Putamen (tissue), 1 donor: ENCODE measurements at regions not wholly inside any gene's neighbourhood (a gene's known extent, or its start where the extent isn't known, plus 50 kb on each side); places are given as distances from the start of the nearest gene placed in this dataset.

Experiments
- DNase-seq: peaks from one replicate; pipeline ENCODE4 v3.0.0-alpha.2; 2016; ENCODE audit warnings: low spot score

DNA sequence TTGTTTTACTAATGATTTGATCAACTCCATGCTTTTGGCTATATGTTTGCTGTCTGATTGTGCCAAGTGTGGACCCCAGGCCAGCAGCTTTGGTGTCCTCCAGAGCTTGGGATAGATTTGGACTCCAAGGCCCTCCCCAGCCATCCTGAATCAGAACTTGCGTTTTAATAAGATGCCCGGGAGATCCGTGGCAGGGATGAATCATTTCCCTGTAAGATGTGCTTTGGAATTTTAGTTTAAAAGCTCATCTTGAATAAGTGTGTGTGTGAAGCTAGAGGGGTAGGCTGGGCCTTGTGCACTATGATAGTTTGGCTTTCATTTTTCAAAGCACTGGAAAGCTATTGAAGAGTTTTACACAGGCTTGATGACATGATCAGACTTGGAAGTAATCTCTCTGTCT is 66.2 kb upstream of the SDK1 start:
- no peak for DNase-seq

DNA sequence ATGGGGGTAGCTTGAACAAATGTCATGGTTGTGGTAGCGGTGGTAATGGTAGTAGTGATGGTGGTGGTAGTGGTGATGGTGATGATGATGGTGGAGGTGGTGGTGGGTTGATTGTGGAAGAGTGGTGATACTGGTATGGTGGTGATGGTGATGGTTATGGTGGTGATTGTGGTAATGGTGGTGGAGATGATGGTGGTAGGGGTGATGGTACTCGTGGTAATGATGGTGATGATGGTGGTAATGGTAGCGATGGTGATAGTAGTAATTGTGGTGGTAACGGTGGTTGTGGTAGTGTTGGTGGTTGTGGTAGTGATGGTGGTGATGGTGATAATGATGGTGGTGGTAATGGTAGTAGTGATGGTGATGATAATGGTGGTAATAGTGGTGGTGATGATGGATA is 65.7 kb upstream of the SDK1 start:
- no peak for DNase-seq

DNA sequence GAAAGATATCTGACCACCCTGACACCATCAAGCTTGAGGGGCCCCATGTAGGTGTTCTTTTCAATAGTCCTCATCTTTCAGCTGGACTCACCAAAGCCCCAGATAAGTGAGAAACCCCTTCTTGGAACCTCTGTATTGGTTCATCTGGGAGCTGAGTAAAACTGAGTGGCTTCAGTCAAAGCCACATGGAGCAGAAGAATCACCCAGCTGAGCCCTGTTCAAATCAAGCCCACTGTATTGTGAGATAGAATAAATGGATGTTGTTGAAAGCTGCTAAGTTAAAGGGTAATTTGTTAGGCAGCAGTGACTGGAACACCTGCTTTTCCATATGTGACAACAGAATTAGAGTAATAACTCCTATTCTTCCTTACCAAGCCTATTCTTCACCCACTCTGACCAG is 64.8 kb upstream of the SDK1 start:
- DNase-seq: no peak

- no peak for DNase-seq
These were observed 62.4 kb upstream of the SDK1 start for GRCh38 chr7:3238525-3239210.

- DNase-seq: no peak
These were observed 61.8 kb upstream of the SDK1 start for GRCh38 chr7:3239291-3239691.

- no peak for DNase-seq
These were observed 60.1 kb upstream of the SDK1 start for GRCh38 chr7:3240826-3241430.

DNA sequence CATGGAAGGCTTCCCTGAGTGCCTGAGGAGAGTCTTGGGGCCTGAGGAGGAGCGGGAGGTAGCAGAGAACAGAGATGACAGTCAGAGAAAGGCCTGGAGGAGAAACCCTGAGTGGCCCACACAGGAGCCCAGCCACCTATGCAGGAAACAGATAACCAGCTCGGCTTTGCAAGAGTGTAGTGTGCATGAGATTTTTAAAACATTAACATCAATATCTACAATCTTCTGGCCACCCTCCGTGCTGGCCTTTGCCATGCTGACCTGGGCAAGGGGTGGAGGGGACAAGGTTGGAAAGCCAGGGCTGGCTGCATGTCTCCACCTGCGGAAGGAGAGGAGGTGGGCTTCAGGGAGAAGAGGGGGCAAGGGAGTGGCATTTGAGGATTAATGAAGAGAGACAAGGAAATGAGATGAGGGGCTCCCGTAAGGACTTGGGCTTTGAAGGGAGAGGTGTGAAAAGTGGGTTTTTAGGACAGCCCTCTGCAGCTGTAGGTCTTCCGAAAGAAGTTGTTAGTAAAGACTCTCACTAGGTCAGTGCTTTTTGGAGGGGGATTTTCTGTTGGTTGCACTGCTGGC is 59.3 kb upstream of the SDK1 start:
- no peak for DNase-seq

GRCh38 chr7:3242398-3242972 is 58.6 kb upstream of the SDK1 start:
- DNase-seq: no peak

DNA sequence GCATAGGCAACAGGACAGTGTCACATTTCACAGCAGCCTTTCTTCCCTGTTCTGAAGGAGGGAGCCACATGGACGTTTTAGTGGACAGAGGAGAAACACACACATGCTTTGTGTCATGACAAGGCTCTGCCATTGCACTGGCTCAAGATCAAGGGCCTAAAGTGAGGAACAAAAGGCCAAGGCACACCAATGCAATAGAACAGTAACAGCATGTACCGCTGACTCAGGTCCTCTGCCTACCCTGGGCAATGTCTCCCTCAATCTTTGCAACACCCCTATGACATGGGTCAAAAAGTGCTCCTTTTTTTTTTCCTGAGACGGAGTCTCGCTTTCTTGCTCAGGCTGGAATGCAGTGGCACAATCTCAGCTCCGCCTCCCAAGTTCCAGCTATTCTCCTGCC is 57.8 kb upstream of the SDK1 start:
- DNase-seq: no peak

GRCh38 chr7:3243680-3244079 is 57.4 kb upstream of the SDK1 start:
- no peak for DNase-seq

- DNase-seq: no peak
These were observed 56.7 kb upstream of the SDK1 start for GRCh38 chr7:3244241-3244814.

DNA sequence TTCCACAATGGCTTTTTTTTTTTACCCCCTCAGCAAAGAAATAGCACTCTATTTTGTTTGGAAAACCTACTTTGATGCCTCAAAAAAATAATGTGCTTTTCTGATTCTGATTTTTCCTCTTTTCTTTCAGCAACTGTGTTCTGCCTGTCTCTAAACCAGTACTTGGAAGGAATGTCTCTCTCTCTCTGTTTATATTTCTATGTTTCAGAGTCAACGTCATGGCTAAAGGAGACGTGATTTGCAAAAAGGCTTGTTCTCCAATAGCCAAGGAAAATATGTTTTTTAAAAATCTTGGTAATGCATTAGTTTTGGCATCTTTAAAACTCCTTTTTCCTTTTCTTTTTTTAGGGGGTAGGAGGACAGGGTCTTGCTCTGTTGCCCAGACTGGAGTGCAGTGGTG is 56.0 kb upstream of the SDK1 start:
- no peak for DNase-seq

DNA sequence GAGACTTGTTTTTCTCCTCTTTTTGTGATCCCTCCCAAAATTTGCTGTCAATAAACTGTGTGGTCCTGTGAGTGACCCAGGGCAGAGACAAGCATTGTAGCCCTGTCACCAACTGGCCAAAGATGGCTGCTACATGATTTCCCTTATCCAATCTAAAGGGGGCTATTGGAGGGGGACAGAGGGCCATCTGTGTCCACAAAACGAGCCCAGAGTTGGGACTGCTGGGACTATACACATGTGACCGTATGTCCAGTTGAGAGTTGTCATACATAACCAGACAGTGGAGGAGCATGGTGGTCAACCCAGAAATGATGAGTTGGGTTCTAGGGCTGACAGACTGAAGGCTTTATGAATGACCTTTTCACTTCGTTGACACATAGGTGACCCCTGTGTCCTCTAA is 55.3 kb upstream of the SDK1 start:
- DNase-seq: no peak

GRCh38 chr7:3246127-3246526 is 54.9 kb upstream of the SDK1 start:
- DNase-seq: no peak

DNA sequence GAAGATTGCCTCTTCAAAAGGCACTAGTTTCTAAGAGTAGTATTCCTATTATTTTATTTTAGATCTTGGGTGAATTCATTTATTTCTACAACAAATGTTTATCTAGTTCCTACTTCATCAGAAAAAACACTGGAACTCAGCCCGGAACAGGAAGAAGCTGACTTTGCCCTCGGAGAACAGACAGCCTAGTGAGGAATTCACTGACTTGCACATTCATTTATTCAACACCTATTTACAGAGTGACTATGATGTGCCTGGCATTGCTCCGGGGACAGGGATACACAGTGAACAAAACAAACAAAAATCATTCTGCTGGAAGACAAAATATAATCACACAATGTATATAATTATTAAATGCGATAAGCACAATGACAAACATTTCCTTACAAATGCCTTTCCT is 54.4 kb upstream of the SDK1 start:
- no peak for DNase-seq

GRCh38 chr7:3250725-3251124 is 50.3 kb upstream of the SDK1 start:
- no peak for DNase-seq
